ENCODE measurements at regions not wholly inside any gene's neighbourhood (a gene's known extent, or its start where the extent isn't known, plus 50 kb on each side); places are given as distances from the start of the nearest gene placed in this dataset.

GRCh38 chr2:20525041-20526035 lies 78.5 kb downstream of the RHOB start (continued):
- TF ChIP-seq, protein P1, sequence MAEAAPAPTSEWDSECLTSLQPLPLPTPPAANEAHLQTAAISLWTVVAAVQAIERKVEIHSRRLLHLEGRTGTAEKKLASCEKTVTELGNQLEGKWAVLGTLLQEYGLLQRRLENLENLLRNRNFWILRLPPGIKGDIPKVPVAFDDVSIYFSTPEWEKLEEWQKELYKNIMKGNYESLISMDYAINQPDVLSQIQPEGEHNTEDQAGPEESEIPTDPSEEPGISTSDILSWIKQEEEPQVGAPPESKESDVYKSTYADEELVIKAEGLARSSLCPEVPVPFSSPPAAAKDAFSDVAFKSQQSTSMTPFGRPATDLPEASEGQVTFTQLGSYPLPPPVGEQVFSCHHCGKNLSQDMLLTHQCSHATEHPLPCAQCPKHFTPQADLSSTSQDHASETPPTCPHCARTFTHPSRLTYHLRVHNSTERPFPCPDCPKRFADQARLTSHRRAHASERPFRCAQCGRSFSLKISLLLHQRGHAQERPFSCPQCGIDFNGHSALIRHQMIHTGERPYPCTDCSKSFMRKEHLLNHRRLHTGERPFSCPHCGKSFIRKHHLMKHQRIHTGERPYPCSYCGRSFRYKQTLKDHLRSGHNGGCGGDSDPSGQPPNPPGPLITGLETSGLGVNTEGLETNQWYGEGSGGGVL (CRISPR knock-in tag; IDR thresholded peaks at IDR 0.05) = no peak
- TF ChIP-seq NKRF (IDR thresholded peaks at IDR 0.05; ENCODE audit: borderline replicate concordance) (no peak), ZNF551 (CRISPR knock-in tag; IDR thresholded peaks at IDR 0.05) (no peak), PRPF4 (IDR thresholded peaks at IDR 0.05; ENCODE audit: insufficient read depth, low read depth, low read length, poor library complexity, severe bottlenecking) (no peak), CBFA2T2 (conservative IDR thresholded peaks at IDR 0.05) (0 out of 2 replicates have a peak, but pooled peaks have one; percentile 4), PHF8 (IDR thresholded peaks at IDR 0.05; ENCODE audit: borderline replicate concordance, low read length) (peak; percentile 38; the same call in 1 of the 2 replicates), MEF2A (IDR thresholded peaks at IDR 0.05; ENCODE audit: control insufficient read depth, low read depth, low read length) (no peak), CHD4 (IDR thresholded peaks at IDR 0.05; ENCODE audit: insufficient read depth, insufficient replicate concordance, low read depth, low read length, poor library complexity, severe bottlenecking) (no peak), CHD7 (IDR thresholded peaks at IDR 0.05; ENCODE audit: low read depth, low read length) (no peak), NEUROD1 (IDR thresholded peaks at IDR 0.05; ENCODE audit: borderline replicate concordance, low read depth, low read length, partially characterized antibody) (no peak)
